Sigmoid colon (tissue), 6 donors: ENCODE measurements at regions not wholly inside any gene's neighbourhood (a gene's known extent, or its start where the extent isn't known, plus 50 kb on each side); places are given as distances from the start of the nearest gene placed in this dataset.

Experiments used
- DNase-seq: peaks from one replicate; pipeline ENCODE4 v3.0.0-alpha.2; 2019
- H3K27ac ChIP-seq, 4 donors: fragments of 200-600 bp; sonication (generic); one replicate each; pipeline ENCODE4 v1.5.1; 2016 to 2019; ENCODE audit warnings: mild to moderate bottlenecking in 1 of 4
- H3K27me3 ChIP-seq, 3 donors: fragments of 200-600 bp; sonication (generic); one replicate each; pipeline ENCODE4 v1.5.1; 2019; ENCODE audit warnings: mild to moderate bottlenecking in 1 of 3
- H3K36me3 ChIP-seq, 4 donors: fragments of 200-600 bp; sonication (generic); one replicate each; pipeline ENCODE4 v1.5.1; 2016 to 2019
- H3K4me1 ChIP-seq, 4 donors: fragments of 200-600 bp; sonication (generic); one replicate each; pipeline ENCODE4 v1.5.1; 2017 to 2019
- H3K4me3 ChIP-seq, 4 donors: fragments of 200-600 bp; sonication (generic); one replicate each; pipeline ENCODE4 v1.5.1; 2017 to 2019; ENCODE audit warnings: mild to moderate bottlenecking in 2 of 4, moderate library complexity in 1 of 4
- H3K9me3 ChIP-seq, 4 donors: fragments of 200-600 bp in 3 of 4; sonication (generic) in 3 of 4; one replicate each; pipeline versions ENCODE4 v1.5.1 to v1.6.1; 2013 to 2019
- CTCF ChIP-seq, 4 experiments: fragments of 450-650 bp in 3 of 4; fragments of 200-600 bp in 1 of 4; IDR thresholded peaks; one replicate each; pipeline ENCODE4 v1.5.1; 2016 to 2019; ENCODE audit warnings: antibody characterized with exemption in 4 of 4, mild to moderate bottlenecking in 3 of 4, moderate library complexity in 2 of 4
- EP300 ChIP-seq, 4 donors: sonication (generic); formaldehyde crosslinking; IDR thresholded peaks; one replicate each; pipeline ENCODE4 v1.6.1; 2017; ENCODE audit warnings: antibody characterized with exemption in 4 of 4
- POLR2A ChIP-seq, 2 donors: fragments of 450-650 bp; IDR thresholded peaks; one replicate each; pipeline ENCODE4 v1.6.1; 2016; ENCODE audit warnings: antibody characterized with exemption in 2 of 2, mild to moderate bottlenecking in 2 of 2, moderate library complexity in 2 of 2
- POLR2AphosphoS5 ChIP-seq, 4 donors: sonication (generic); formaldehyde crosslinking; IDR thresholded peaks; one replicate each; pipeline ENCODE4 v1.6.1; 2017; ENCODE audit warnings: antibody characterized with exemption in 4 of 4
- WGBS, 2 donors: extraction: QIAGEN DNeasy Blood & Tissue Kit; methylation state at CpG; one replicate each; pipeline ENCODE4 v1.1.7; 2013; 5-methylcytosine and 5-hydroxymethylcytosine counted together
- intact Hi-C: fragments of 100-400 bp; cut with DNase I; formaldehyde crosslinking; loops from one replicate; pipeline ENCODE4 v1.15.1; 2023
- donor health status: healthy with polysubstance abuse.
- donor health status: healthy.

- intact Hi-C loops = loop anchor here (10.0 kb wide), 2 partner anchors 512 to 612 kb away; partner anchors contain the start of genes EPS8 and STRAP
- WGBS, 2 donors = 89 to 93% methylated on average over 4 of the region's 4 CpGs
- H3K27ac ChIP-seq = no peak overlapping the region
Observed at GRCh38 chr12:15272376-15272775, 49.9 kb upstream of the PTPRO start.

More at GRCh38 chr12:15272376-15272775, 49.9 kb upstream of the PTPRO start:
- H3K36me3 ChIP-seq = no peaks in the 10 kb centered on the region
- H3K4me1 ChIP-seq = peaks cover 0 to 40% (median 29%) of the 10 kb centered on the region in 4 donors
- H3K9me3 ChIP-seq = no peaks in the 10 kb centered on the region
- no peaks in the 10 kb centered on the region for H3K27me3 ChIP-seq
- no peak for DNase-seq
- TF ChIP-seq POLR2AphosphoS5 (IDR thresholded peaks at IDR 0.05) (no peak), POLR2A (IDR thresholded peaks at IDR 0.05) (no peak), EP300 (IDR thresholded peaks at IDR 0.05) (no peak), CTCF (IDR thresholded peaks at IDR 0.05) (no peak)
- H3K4me3 ChIP-seq = no peak overlapping the region
